Transverse colon (tissue), 3 donors: ENCODE measurements at regions not wholly inside any gene's neighbourhood (a gene's known extent, or its start where the extent isn't known, plus 50 kb on each side); places are given as distances from the start of the nearest gene placed in this dataset.

ENCODE experiments used
- POLR2A ChIP-seq: fragments of 450-650 bp; IDR thresholded peaks from one replicate; pipeline ENCODE4 v1.6.1; 2016; ENCODE audit warnings: antibody characterized with exemption, mild to moderate bottlenecking, moderate library complexity
- TF ChIP-seq, protein P1 (sequence below), 5 experiments: fragments of 200-600 bp in 3 of 5; fragments of 450-650 bp in 2 of 5; sonication (generic) in 3 of 5; IDR thresholded peaks; 1 replicate in 2 of 5; 2 replicates in 3 of 5; pipeline ENCODE4 v1.5.1; 2016 to 2017; ENCODE audit warnings: antibody characterized with exemption in 5 of 5, inconsistent platforms in 3 of 5, mild to moderate bottlenecking in 2 of 5, moderate library complexity in 1 of 5

DNA sequence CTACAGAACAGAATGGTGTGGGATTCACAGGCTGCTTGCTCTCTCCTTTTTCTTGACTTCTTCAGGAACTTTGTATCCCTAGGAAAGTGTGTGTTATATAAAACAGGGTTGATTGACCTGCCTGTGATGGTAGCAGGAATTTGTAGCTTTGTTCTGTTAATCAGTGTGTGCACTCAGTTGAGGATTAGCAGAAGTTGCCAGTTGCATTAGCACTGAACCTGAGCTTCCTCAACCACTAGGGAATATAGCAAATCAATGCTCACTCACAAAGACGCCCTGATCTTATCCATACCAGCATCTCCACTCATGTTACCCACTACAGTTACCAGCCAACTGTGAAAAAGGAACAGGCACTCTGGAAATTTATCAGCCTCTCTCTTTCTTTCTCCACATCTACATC, 319.1 kb upstream of the EMCN start:
- TF ChIP-seq POLR2A: no peak
- TF ChIP-seq, protein P1, sequence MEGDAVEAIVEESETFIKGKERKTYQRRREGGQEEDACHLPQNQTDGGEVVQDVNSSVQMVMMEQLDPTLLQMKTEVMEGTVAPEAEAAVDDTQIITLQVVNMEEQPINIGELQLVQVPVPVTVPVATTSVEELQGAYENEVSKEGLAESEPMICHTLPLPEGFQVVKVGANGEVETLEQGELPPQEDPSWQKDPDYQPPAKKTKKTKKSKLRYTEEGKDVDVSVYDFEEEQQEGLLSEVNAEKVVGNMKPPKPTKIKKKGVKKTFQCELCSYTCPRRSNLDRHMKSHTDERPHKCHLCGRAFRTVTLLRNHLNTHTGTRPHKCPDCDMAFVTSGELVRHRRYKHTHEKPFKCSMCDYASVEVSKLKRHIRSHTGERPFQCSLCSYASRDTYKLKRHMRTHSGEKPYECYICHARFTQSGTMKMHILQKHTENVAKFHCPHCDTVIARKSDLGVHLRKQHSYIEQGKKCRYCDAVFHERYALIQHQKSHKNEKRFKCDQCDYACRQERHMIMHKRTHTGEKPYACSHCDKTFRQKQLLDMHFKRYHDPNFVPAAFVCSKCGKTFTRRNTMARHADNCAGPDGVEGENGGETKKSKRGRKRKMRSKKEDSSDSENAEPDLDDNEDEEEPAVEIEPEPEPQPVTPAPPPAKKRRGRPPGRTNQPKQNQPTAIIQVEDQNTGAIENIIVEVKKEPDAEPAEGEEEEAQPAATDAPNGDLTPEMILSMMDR (IDR thresholded peaks at IDR 0.05): no peak
